IPS-20b (cell line): ENCODE measurements at regions not wholly inside any gene's neighbourhood (a gene's known extent, or its start where the extent isn't known, plus 50 kb on each side); places are given as distances from the start of the nearest gene placed in this dataset.
"Not testable (repeated sequence)": the region's sequence is repeated elsewhere in the genome, so short reads cannot be mapped to it uniquely, and the experiment has no call there.

ENCODE experiments used
- H3K27ac ChIP-seq: one replicate; pipeline ENCODE4 v1.5.1; 2013; ENCODE audit warnings: low read length
- H3K27me3 ChIP-seq: 2 replicates; pipeline ENCODE4 v1.6.1; 2013; ENCODE audit warnings: mild to moderate bottlenecking, low read length, inconsistent platforms; ENCODE audit not compliant: insufficient read depth
- H3K36me3 ChIP-seq: 2 replicates; pipeline ENCODE4 v1.6.1; 2013; ENCODE audit warnings: low read depth, mild to moderate bottlenecking, inconsistent platforms, low read length, moderate library complexity; ENCODE audit not compliant: insufficient read depth
- H3K4me1 ChIP-seq: 2 replicates; pipeline ENCODE4 v1.6.1; 2013; ENCODE audit warnings: mild to moderate bottlenecking, control low read depth, inconsistent platforms, low read length, moderate library complexity; ENCODE audit not compliant: insufficient read depth
- H3K4me3 ChIP-seq: 2 replicates; pipeline ENCODE4 v1.5.1; 2013; ENCODE audit warnings: mild to moderate bottlenecking, low read length, inconsistent platforms
- H3K9ac ChIP-seq: 2 replicates; pipeline ENCODE4 v1.6.1; 2013; ENCODE audit warnings: low read depth, mild to moderate bottlenecking, inconsistent platforms, low read length, moderate library complexity
- H3K9me3 ChIP-seq: 2 replicates; pipeline ENCODE4 v1.6.1; 2013; ENCODE audit warnings: mild to moderate bottlenecking, low read depth, low read length, inconsistent platforms; ENCODE audit not compliant: insufficient read depth

- Histone ChIP-seq H3K27me3 (no peaks in the 10 kb centered on the region), H3K4me3 (no peak overlapping the region), H3K9me3 (no peaks in the 10 kb centered on the region), H3K4me1 (no peaks in the 10 kb centered on the region), H3K9ac (no peak overlapping the region), H3K27ac (no peak overlapping the region), H3K36me3 (no peaks in the 10 kb centered on the region)
Measured at GRCh38 chr2:154507186-154507585, 191.3 kb upstream of the KCNJ3 start.

- no peak overlapping the region for H3K9ac ChIP-seq
- no peaks in the 10 kb centered on the region for H3K36me3 ChIP-seq
- no peak overlapping the region for H3K27ac ChIP-seq
- no peaks in the 10 kb centered on the region for H3K4me1 ChIP-seq
- no peaks in the 10 kb centered on the region for H3K27me3 ChIP-seq
- H3K9me3 ChIP-seq: no peaks in the 10 kb centered on the region
- no peak overlapping the region for H3K4me3 ChIP-seq
Measured at GRCh38 chr2:154518872-154519271, 179.6 kb upstream of the KCNJ3 start.

- H3K27ac ChIP-seq, H3K27me3 ChIP-seq, H3K4me3 ChIP-seq, H3K9ac ChIP-seq, H3K9me3 ChIP-seq, H3K36me3 ChIP-seq, H3K4me1 ChIP-seq: not testable (repeated sequence)
Measured at GRCh38 chr2:154520951-154521350, 177.5 kb upstream of the KCNJ3 start.

GRCh38 chr2:154526234-154526633 is 172.3 kb upstream of the KCNJ3 start:
- H3K9ac ChIP-seq: no peak overlapping the region
- no peaks in the 10 kb centered on the region for H3K4me1 ChIP-seq
- H3K27ac ChIP-seq: no peak overlapping the region
- no peaks in the 10 kb centered on the region for H3K27me3 ChIP-seq
- no peaks in the 10 kb centered on the region for H3K9me3 ChIP-seq
- H3K4me3 ChIP-seq: no peak overlapping the region
- no peaks in the 10 kb centered on the region for H3K36me3 ChIP-seq

GRCh38 chr2:154527962-154528361 is 170.5 kb upstream of the KCNJ3 start:
- Histone ChIP-seq H3K36me3 (no peaks in the 10 kb centered on the region), H3K27ac (no peak overlapping the region), H3K27me3 (no peaks in the 10 kb centered on the region), H3K4me3 (no peak overlapping the region), H3K4me1 (peaks cover 3% of the 10 kb centered on the region; the same call in 1 of the 2 replicates), H3K9ac (no peak overlapping the region), H3K9me3 (no peaks in the 10 kb centered on the region)

- Histone ChIP-seq H3K9me3 (no peaks in the 10 kb centered on the region), H3K27ac (no peak overlapping the region), H3K4me3 (no peak overlapping the region), H3K9ac (no peak overlapping the region), H3K4me1 (peaks cover 15% of the 10 kb centered on the region; the same call in 1 of the 2 replicates), H3K36me3 (no peaks in the 10 kb centered on the region), H3K27me3 (no peaks in the 10 kb centered on the region)
Measured at GRCh38 chr2:154532004-154532403, 166.5 kb upstream of the KCNJ3 start.

- Histone ChIP-seq H3K27ac (no peak overlapping the region), H3K4me3 (no peak overlapping the region), H3K36me3 (no peaks in the 10 kb centered on the region), H3K9me3 (no peaks in the 10 kb centered on the region), H3K4me1 (peaks cover 15% of the 10 kb centered on the region; the same call in 1 of the 2 replicates), H3K9ac (no peak overlapping the region), H3K27me3 (no peaks in the 10 kb centered on the region)
Measured at GRCh38 chr2:154532763-154533162, 165.7 kb upstream of the KCNJ3 start.

GRCh38 chr2:154533300-154533940 is 165.1 kb upstream of the KCNJ3 start:
- H3K4me1 ChIP-seq: peaks cover 15% of the 10 kb centered on the region; the same call in 1 of the 2 replicates
- H3K9me3 ChIP-seq: no peaks in the 10 kb centered on the region

GRCh38 chr2:154537024-154537423 is 161.5 kb upstream of the KCNJ3 start:
- Histone ChIP-seq H3K9ac (no peak overlapping the region), H3K9me3 (no peaks in the 10 kb centered on the region)

More at GRCh38 chr2:154533300-154533940, 165.1 kb upstream of the KCNJ3 start:
- H3K36me3 ChIP-seq: no peaks in the 10 kb centered on the region
- H3K4me3 ChIP-seq: no peak overlapping the region
- no peak overlapping the region for H3K27ac ChIP-seq
- no peaks in the 10 kb centered on the region for H3K27me3 ChIP-seq
- H3K9ac ChIP-seq: no peak overlapping the region; the same call in 1 of the 2 replicates

GRCh38 chr2:154537843-154538450 is 160.5 kb upstream of the KCNJ3 start:
- Histone ChIP-seq H3K4me1 (peaks cover 12% of the 10 kb centered on the region; the same call in 1 of the 2 replicates), H3K4me3 (no peak overlapping the region), H3K27ac (no peak overlapping the region), H3K9me3 (no peaks in the 10 kb centered on the region), H3K9ac (no peak overlapping the region), H3K27me3 (no peaks in the 10 kb centered on the region), H3K36me3 (no peaks in the 10 kb centered on the region)

More at GRCh38 chr2:154537024-154537423, 161.5 kb upstream of the KCNJ3 start:
- no peaks in the 10 kb centered on the region for H3K36me3 ChIP-seq
- no peak overlapping the region for H3K4me3 ChIP-seq
- H3K4me1 ChIP-seq: peaks cover 15% of the 10 kb centered on the region; the same call in 1 of the 2 replicates
- H3K27me3 ChIP-seq: no peaks in the 10 kb centered on the region
- H3K27ac ChIP-seq: no peak overlapping the region

- Histone ChIP-seq H3K4me1 (no peaks in the 10 kb centered on the region), H3K4me3 (no peak overlapping the region), H3K9ac (no peak overlapping the region), H3K27ac (no peak overlapping the region), H3K9me3 (peaks cover 20% of the 10 kb centered on the region; the same call in 1 of the 2 replicates), H3K27me3 (no peaks in the 10 kb centered on the region), H3K36me3 (no peaks in the 10 kb centered on the region)
Measured at GRCh38 chr2:154546341-154546740, 152.2 kb upstream of the KCNJ3 start.

- no peaks in the 10 kb centered on the region for H3K27me3 ChIP-seq
Measured at GRCh38 chr2:154549869-154550268, 148.6 kb upstream of the KCNJ3 start.

More at GRCh38 chr2:154549869-154550268, 148.6 kb upstream of the KCNJ3 start:
- H3K9ac ChIP-seq: no peak overlapping the region
- no peaks in the 10 kb centered on the region for H3K4me1 ChIP-seq
- H3K4me3 ChIP-seq: no peak overlapping the region
- H3K9me3 ChIP-seq: peaks cover 20% of the 10 kb centered on the region; the same call in 1 of the 2 replicates
- H3K27ac ChIP-seq: no peak overlapping the region
- no peaks in the 10 kb centered on the region for H3K36me3 ChIP-seq
